HG02571 (cell line): ENCODE measurements at regions not wholly inside any gene's neighbourhood (a gene's known extent, or its start where the extent isn't known, plus 50 kb on each side); places are given as distances from the start of the nearest gene placed in this dataset.
"Not testable (repeated sequence)": the region's sequence is repeated elsewhere in the genome, so short reads cannot be mapped to it uniquely, and the experiment has no call there.

Experiments used
- ATAC-seq: cut with Tn5 transposase; IDR thresholded peaks from one replicate; pipeline ENCODE4 v1.9.1; 2021; ENCODE audit warnings: mild to moderate bottlenecking, moderate library complexity; ENCODE audit not compliant: unreplicated experiment

- ATAC-seq = not testable (repeated sequence)
Measured at GRCh38 chr22:49383909-49384308, 443.8 kb downstream of the BRD1 start.

GRCh38 chr22:49382451-49382735 is 445.3 kb downstream of the BRD1 start:
- no peak for ATAC-seq

GRCh38 chr22:49381595-49382450 is 445.9 kb downstream of the BRD1 start:
- no peak for ATAC-seq

GRCh38 chr22:49380828-49381114 is 446.9 kb downstream of the BRD1 start:
- ATAC-seq = no peak

- ATAC-seq = no peak
Measured at GRCh38 chr22:49380095-49380827, 447.4 kb downstream of the BRD1 start.

GRCh38 chr22:49377306-49377705 is 450.4 kb downstream of the BRD1 start:
- no peak for ATAC-seq

GRCh38 chr22:49373801-49374226 is 453.9 kb downstream of the BRD1 start:
- no peak for ATAC-seq

GRCh38 chr22:49373289-49373666 is 454.4 kb downstream of the BRD1 start:
- no peak for ATAC-seq

- ATAC-seq = no peak
Measured at GRCh38 chr22:49372530-49373288, 455.0 kb downstream of the BRD1 start.

- no peak for ATAC-seq
Measured at GRCh38 chr22:49372111-49372529, 455.6 kb downstream of the BRD1 start.

- no peak for ATAC-seq
Measured at GRCh38 chr22:49371325-49372110, 456.2 kb downstream of the BRD1 start.

GRCh38 chr22:49370627-49371301 is 456.9 kb downstream of the BRD1 start:
- no peak for ATAC-seq

- ATAC-seq = no peak
Measured at GRCh38 chr22:49369726-49370626, 457.7 kb downstream of the BRD1 start.

GRCh38 chr22:49368976-49369725 is 458.5 kb downstream of the BRD1 start:
- ATAC-seq = no peak

- no peak for ATAC-seq
Measured at GRCh38 chr22:49368221-49368975, 459.3 kb downstream of the BRD1 start.

GRCh38 chr22:49367041-49367697 is 460.5 kb downstream of the BRD1 start:
- no peak for ATAC-seq

GRCh38 chr22:49366437-49366836 is 461.2 kb downstream of the BRD1 start:
- no peak for ATAC-seq

GRCh38 chr22:49365910-49366309 is 461.8 kb downstream of the BRD1 start:
- no peak for ATAC-seq
